ENCODE measurements at regions not wholly inside any gene's neighbourhood (a gene's known extent, or its start where the extent isn't known, plus 50 kb on each side); places are given as distances from the start of the nearest gene placed in this dataset.

- no peak for DNase-seq
Observed at GRCh38 chr7:110076194-110076593, 1014.7 kb upstream of the LRRN3 start.

- no peak for DNase-seq
Observed at GRCh38 chr7:110084181-110084807, 1006.6 kb upstream of the LRRN3 start.

- DNase-seq = peak; percentile 10
Observed at GRCh38 chr7:110090110-110090820, 1000.7 kb upstream of the LRRN3 start.

GRCh38 chr7:110095372-110096052, 995.4 kb upstream of the LRRN3 start:
- DNase-seq = no peak

GRCh38 chr7:110104243-110104642, 986.7 kb upstream of the LRRN3 start:
- DNase-seq = no peak

- no peak for DNase-seq
Observed at GRCh38 chr7:110105307-110105706, 985.6 kb upstream of the LRRN3 start.

GRCh38 chr7:110105840-110106239, 985.1 kb upstream of the LRRN3 start:
- no peak for DNase-seq

GRCh38 chr7:110119883-110120581, 970.9 kb upstream of the LRRN3 start:
- no peak for DNase-seq

- no peak for DNase-seq
Observed at GRCh38 chr7:110129159-110129558, 961.8 kb upstream of the LRRN3 start.

- no peak for DNase-seq
Observed at GRCh38 chr7:110130669-110131068, 960.3 kb upstream of the LRRN3 start.

GRCh38 chr7:110131344-110131743, 959.6 kb upstream of the LRRN3 start:
- no peak for DNase-seq

GRCh38 chr7:110139056-110139455, 951.9 kb upstream of the LRRN3 start:
- no peak for DNase-seq

GRCh38 chr7:110142939-110143526, 947.9 kb upstream of the LRRN3 start:
- no peak for DNase-seq

GRCh38 chr7:110144599-110144998, 946.3 kb upstream of the LRRN3 start:
- DNase-seq = no peak

GRCh38 chr7:110148054-110148453, 942.9 kb upstream of the LRRN3 start:
- no peak for DNase-seq

GRCh38 chr7:110153222-110153621, 937.7 kb upstream of the LRRN3 start:
- no peak for DNase-seq

- no peak for DNase-seq
Observed at GRCh38 chr7:110156511-110156910, 934.4 kb upstream of the LRRN3 start.

GRCh38 chr7:110157631-110158362, 933.1 kb upstream of the LRRN3 start:
- no peak for DNase-seq

- no peak for DNase-seq
Observed at GRCh38 chr7:110168010-110168409, 922.9 kb upstream of the LRRN3 start.

GRCh38 chr7:110170841-110171240, 920.1 kb upstream of the LRRN3 start:
- no peak for DNase-seq

GRCh38 chr7:110177463-110177862, 913.5 kb upstream of the LRRN3 start:
- DNase-seq = no peak

GRCh38 chr7:110179037-110179436, 911.9 kb upstream of the LRRN3 start:
- no peak for DNase-seq
